ENCODE measurements at regions not wholly inside any gene's neighbourhood (a gene's known extent, or its start where the extent isn't known, plus 50 kb on each side); places are given as distances from the start of the nearest gene placed in this dataset.

DNA sequence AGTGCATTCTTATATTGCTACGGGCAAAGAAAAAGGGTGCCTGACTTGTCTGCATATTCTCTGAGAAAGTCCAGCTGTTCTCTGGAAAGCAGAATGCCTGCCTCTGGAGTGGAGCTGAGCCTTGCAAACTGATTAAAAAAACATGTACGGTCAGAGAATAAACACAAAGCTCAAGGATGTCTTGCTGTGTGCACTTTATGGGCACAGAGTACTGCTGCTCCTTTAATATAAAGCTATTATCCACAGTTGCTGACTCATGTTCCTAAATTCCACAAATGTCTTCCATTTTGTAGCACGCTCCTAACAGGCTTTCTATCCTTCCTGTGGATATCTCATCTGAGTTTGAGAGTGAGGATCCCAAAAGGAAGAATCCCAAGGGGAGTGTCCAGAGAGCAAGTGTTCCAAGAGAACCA is 229.0 kb downstream of the MREG start:
- TF ChIP-seq EZH2 (IDR thresholded peaks at IDR 0.05) (no peak), POLR2AphosphoS5 (IDR thresholded peaks at IDR 0.05; ENCODE audit: borderline replicate concordance, low read depth, low read length) (no peak)
